GM23338 (cell line): ENCODE measurements at regions not wholly inside any gene's neighbourhood (a gene's known extent, or its start where the extent isn't known, plus 50 kb on each side); places are given as distances from the start of the nearest gene placed in this dataset.
"Not testable (repeated sequence)": the region's sequence is repeated elsewhere in the genome, so short reads cannot be mapped to it uniquely, and the experiment has no call there.

ENCODE experiments used
- CREB1 ChIP-seq: fragments of 250-450 bp; sonication (Bioruptor Pico); IDR thresholded peaks from 2 replicates; pipeline ENCODE4 v1.5.0; 2020; ENCODE audit warnings: low read depth, mild to moderate bottlenecking, moderate library complexity
- EZH2 ChIP-seq: fragments of 200-600 bp; sonication (generic); IDR thresholded peaks from one replicate; pipeline ENCODE4 v1.8.0; 2017; ENCODE audit warnings: antibody characterized with exemption, mild to moderate bottlenecking, low read depth; ENCODE audit not compliant: unreplicated experiment
- EZH2phosphoT487 ChIP-seq: fragments of 200-600 bp; sonication (generic); IDR thresholded peaks from one replicate; pipeline ENCODE4 v1.8.1; 2018; ENCODE audit warnings: antibody characterized with exemption; ENCODE audit not compliant: unreplicated experiment
- POLR2AphosphoS5 ChIP-seq: IDR thresholded peaks from 2 replicates; pipeline ENCODE4 v1.6.1; 2016; ENCODE audit warnings: antibody characterized with exemption, low read depth
- STAT1 ChIP-seq: IDR thresholded peaks from one replicate; pipeline ENCODE4 v1.6.1; 2016; ENCODE audit warnings: antibody characterized with exemption; ENCODE audit not compliant: unreplicated experiment
- TF ChIP-seq, protein P1 (sequence below), 2 experiments: fragments of 200-600 bp in 1 of 2; sonication (generic) in 1 of 2; conservative IDR thresholded peaks; 2 replicates each; pipeline versions ENCODE4 v1.5.1 to v1.6.1; 2016 to 2017; ENCODE audit warnings: antibody characterized with exemption in 2 of 2, low read depth in 2 of 2, mild to moderate bottlenecking in 2 of 2, moderate library complexity in 1 of 2
- TF ChIP-seq, protein P2 (sequence below): IDR thresholded peaks from one replicate; pipeline ENCODE4 v1.6.1; 2018; ENCODE audit warnings: antibody characterized with exemption; ENCODE audit not compliant: unreplicated experiment

DNA sequence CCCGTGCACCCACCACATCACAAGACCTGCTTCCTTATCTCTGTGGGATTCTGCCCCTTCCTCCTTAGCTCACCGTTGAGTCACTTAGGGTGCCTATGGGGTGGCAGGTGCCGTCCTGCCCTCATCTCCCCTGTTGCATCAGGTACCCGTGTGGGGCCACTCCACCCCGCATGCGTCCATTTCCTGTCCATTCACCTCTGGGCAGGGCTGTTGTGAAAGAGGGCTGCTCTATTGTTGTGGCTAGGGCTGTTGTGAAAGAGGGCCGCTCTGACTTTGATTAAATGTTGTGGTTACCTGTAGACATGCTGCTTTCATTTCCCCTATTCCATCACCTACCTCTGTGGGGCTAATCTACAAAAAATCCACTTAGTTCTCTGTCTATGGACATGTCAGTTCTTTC, 68.3 kb downstream of the PNMA6F start:
- TF ChIP-seq, protein P1, sequence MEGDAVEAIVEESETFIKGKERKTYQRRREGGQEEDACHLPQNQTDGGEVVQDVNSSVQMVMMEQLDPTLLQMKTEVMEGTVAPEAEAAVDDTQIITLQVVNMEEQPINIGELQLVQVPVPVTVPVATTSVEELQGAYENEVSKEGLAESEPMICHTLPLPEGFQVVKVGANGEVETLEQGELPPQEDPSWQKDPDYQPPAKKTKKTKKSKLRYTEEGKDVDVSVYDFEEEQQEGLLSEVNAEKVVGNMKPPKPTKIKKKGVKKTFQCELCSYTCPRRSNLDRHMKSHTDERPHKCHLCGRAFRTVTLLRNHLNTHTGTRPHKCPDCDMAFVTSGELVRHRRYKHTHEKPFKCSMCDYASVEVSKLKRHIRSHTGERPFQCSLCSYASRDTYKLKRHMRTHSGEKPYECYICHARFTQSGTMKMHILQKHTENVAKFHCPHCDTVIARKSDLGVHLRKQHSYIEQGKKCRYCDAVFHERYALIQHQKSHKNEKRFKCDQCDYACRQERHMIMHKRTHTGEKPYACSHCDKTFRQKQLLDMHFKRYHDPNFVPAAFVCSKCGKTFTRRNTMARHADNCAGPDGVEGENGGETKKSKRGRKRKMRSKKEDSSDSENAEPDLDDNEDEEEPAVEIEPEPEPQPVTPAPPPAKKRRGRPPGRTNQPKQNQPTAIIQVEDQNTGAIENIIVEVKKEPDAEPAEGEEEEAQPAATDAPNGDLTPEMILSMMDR (conservative IDR thresholded peaks at IDR 0.05; ENCODE audit: low read depth in 2 of 2): not testable (repeated sequence)
- TF ChIP-seq EZH2; EZH2phosphoT487; POLR2AphosphoS5; STAT1; CREB1 (CRISPR knock-in tag): not testable (repeated sequence)
- TF ChIP-seq, protein P2, sequence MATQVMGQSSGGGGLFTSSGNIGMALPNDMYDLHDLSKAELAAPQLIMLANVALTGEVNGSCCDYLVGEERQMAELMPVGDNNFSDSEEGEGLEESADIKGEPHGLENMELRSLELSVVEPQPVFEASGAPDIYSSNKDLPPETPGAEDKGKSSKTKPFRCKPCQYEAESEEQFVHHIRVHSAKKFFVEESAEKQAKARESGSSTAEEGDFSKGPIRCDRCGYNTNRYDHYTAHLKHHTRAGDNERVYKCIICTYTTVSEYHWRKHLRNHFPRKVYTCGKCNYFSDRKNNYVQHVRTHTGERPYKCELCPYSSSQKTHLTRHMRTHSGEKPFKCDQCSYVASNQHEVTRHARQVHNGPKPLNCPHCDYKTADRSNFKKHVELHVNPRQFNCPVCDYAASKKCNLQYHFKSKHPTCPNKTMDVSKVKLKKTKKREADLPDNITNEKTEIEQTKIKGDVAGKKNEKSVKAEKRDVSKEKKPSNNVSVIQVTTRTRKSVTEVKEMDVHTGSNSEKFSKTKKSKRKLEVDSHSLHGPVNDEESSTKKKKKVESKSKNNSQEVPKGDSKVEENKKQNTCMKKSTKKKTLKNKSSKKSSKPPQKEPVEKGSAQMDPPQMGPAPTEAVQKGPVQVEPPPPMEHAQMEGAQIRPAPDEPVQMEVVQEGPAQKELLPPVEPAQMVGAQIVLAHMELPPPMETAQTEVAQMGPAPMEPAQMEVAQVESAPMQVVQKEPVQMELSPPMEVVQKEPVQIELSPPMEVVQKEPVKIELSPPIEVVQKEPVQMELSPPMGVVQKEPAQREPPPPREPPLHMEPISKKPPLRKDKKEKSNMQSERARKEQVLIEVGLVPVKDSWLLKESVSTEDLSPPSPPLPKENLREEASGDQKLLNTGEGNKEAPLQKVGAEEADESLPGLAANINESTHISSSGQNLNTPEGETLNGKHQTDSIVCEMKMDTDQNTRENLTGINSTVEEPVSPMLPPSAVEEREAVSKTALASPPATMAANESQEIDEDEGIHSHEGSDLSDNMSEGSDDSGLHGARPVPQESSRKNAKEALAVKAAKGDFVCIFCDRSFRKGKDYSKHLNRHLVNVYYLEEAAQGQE: not testable (repeated sequence)
